ENCODE measurements at regions not wholly inside any gene's neighbourhood (a gene's known extent, or its start where the extent isn't known, plus 50 kb on each side); places are given as distances from the start of the nearest gene placed in this dataset.

DNA sequence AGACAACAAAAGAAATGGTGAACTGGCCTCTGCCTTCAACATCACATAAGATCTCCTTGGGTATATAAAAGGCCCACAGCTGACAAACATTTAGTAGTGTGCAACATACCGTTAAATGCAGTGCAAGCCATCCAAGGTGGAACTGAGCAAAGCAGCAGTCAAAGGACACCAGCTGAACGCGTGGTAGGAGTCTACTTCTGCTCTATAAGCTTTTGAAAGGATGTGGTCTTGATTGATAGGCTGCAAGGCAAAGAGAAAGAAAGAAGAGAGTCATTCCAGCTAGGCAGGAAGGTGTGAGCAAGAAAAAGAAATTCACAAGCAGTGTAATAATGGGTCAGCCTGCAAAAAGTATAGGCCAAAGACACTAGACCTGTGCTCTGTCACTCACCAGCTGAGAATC is 356.3 kb downstream of the SATB2 start:
- no peak overlapping the region for H3K4me3 ChIP-seq (replicated peaks in 1 of 2; ENCODE audit: low read depth in 2 of 2, low read length in 2 of 2)
- TF ChIP-seq CTCF (IDR thresholded peaks at IDR 0.05; ENCODE audit: low read depth, low read length), result no peak
- DNase-seq (ENCODE audit: low read depth in 2 of 2), result no peak

- DNase-seq (ENCODE audit: low read depth in 2 of 2), result no peak
- H3K4me3 ChIP-seq (replicated peaks in 1 of 2; ENCODE audit: low read depth in 2 of 2, low read length in 2 of 2), result no peak overlapping the region
Observed at GRCh38 chr2:199100326-199101110, 357.2 kb downstream of the SATB2 start.

GRCh38 chr2:199092419-199092818 is 365.3 kb downstream of the SATB2 start:
- TF ChIP-seq CTCF (IDR thresholded peaks at IDR 0.05; ENCODE audit: low read depth, low read length), result no peak
- DNase-seq (ENCODE audit: low read depth in 2 of 2), result no peak
- H3K4me3 ChIP-seq (replicated peaks in 1 of 2; ENCODE audit: low read depth in 2 of 2, low read length in 2 of 2), result no peak overlapping the region

More at GRCh38 chr2:199100326-199101110, 357.2 kb downstream of the SATB2 start:
- TF ChIP-seq CTCF (IDR thresholded peaks at IDR 0.05; ENCODE audit: low read depth, low read length), result no peak

DNA sequence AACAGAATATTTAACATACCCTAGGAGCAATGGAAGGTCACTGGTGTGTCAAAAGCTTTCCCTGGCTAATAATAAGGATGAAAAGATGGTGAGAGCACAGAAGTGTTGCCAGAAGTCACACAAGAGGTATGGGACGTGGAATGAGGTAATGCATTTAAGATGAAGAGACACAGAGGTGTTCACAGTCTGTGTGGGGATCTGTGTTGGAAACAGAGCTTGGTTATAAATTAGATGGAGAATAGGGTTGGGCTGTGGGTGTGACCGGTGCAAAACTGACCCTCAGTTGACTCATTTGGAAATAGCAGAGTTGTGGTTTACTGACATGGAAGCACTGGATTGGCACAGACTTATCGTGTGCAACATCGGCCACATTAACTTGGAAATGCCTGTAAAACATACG is 372.5 kb downstream of the SATB2 start:
- H3K4me3 ChIP-seq (replicated peaks in 1 of 2; ENCODE audit: low read depth in 2 of 2, low read length in 2 of 2), result no peak overlapping the region
- TF ChIP-seq CTCF (IDR thresholded peaks at IDR 0.05; ENCODE audit: low read depth, low read length), result no peak
- DNase-seq (ENCODE audit: low read depth in 2 of 2), result no peak

GRCh38 chr2:199070322-199070949 is 387.3 kb downstream of the SATB2 start:
- no peak for DNase-seq (ENCODE audit: low read depth in 2 of 2)
- no peak overlapping the region for H3K4me3 ChIP-seq (replicated peaks in 1 of 2; ENCODE audit: low read depth in 2 of 2, low read length in 2 of 2)
- no peak for TF ChIP-seq CTCF (IDR thresholded peaks at IDR 0.05; ENCODE audit: low read depth, low read length)

DNA sequence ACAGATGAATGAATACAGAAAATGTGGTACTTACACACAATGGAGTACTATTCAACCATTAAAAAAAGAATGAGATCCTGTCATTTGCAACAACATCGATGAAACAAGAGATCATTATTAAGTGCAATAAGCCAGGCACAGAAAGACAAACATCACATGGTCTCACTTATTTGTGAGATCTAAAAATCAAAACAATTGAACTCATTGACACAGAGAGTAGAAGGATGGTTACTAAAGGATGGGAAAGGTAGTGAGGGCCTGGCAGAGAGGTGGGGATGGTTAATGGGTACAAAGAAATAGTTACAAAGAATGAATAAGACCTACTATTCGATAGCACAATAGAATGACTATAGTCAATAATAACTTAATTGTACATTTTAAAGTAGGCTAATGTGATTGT is 393.5 kb downstream of the SATB2 start:
- DNase-seq (ENCODE audit: low read depth in 2 of 2), result no peak
- H3K4me3 ChIP-seq (replicated peaks in 1 of 2; ENCODE audit: low read depth in 2 of 2, low read length in 2 of 2), result no peak overlapping the region
- TF ChIP-seq CTCF (IDR thresholded peaks at IDR 0.05; ENCODE audit: low read depth, low read length), result no peak
